ENCODE measurements at regions not wholly inside any gene's neighbourhood (a gene's known extent, or its start where the extent isn't known, plus 50 kb on each side); places are given as distances from the start of the nearest gene placed in this dataset.

GRCh38 chr2:41600460-41600859 lies 447.4 kb upstream of the PKDCC start:
- TF ChIP-seq, protein P1, sequence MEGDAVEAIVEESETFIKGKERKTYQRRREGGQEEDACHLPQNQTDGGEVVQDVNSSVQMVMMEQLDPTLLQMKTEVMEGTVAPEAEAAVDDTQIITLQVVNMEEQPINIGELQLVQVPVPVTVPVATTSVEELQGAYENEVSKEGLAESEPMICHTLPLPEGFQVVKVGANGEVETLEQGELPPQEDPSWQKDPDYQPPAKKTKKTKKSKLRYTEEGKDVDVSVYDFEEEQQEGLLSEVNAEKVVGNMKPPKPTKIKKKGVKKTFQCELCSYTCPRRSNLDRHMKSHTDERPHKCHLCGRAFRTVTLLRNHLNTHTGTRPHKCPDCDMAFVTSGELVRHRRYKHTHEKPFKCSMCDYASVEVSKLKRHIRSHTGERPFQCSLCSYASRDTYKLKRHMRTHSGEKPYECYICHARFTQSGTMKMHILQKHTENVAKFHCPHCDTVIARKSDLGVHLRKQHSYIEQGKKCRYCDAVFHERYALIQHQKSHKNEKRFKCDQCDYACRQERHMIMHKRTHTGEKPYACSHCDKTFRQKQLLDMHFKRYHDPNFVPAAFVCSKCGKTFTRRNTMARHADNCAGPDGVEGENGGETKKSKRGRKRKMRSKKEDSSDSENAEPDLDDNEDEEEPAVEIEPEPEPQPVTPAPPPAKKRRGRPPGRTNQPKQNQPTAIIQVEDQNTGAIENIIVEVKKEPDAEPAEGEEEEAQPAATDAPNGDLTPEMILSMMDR (IDR thresholded peaks at IDR 0.05), result no peak
- TF ChIP-seq POLR2A (IDR thresholded peaks at IDR 0.05), result no peak

Data from uterus (tissue), 2 donors.